ENCODE measurements at regions not wholly inside any gene's neighbourhood (a gene's known extent, or its start where the extent isn't known, plus 50 kb on each side); places are given as distances from the start of the nearest gene placed in this dataset.
"Not testable (repeated sequence)": the region's sequence is repeated elsewhere in the genome, so short reads cannot be mapped to it uniquely, and the experiment has no call there.

DNA sequence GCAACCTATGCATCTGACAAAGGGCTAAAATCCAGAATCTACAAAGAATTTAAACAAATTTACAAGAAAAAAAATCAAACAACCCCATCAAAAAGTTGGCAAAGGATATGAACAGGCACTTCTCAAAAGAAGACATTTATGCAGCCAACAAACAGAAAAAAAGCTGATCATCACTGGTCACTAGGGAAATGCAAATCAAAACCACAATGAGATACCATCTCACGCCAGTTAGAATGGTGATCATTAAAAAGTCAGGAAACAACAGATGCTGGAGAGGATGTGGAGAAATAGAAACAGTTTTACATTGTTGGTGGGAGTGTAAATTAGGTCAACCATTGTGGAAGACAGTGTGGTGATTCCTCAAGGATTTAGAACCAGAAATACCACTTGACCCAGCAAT lies 229.6 kb upstream of the KITLG start:
- TF ChIP-seq, protein P1, sequence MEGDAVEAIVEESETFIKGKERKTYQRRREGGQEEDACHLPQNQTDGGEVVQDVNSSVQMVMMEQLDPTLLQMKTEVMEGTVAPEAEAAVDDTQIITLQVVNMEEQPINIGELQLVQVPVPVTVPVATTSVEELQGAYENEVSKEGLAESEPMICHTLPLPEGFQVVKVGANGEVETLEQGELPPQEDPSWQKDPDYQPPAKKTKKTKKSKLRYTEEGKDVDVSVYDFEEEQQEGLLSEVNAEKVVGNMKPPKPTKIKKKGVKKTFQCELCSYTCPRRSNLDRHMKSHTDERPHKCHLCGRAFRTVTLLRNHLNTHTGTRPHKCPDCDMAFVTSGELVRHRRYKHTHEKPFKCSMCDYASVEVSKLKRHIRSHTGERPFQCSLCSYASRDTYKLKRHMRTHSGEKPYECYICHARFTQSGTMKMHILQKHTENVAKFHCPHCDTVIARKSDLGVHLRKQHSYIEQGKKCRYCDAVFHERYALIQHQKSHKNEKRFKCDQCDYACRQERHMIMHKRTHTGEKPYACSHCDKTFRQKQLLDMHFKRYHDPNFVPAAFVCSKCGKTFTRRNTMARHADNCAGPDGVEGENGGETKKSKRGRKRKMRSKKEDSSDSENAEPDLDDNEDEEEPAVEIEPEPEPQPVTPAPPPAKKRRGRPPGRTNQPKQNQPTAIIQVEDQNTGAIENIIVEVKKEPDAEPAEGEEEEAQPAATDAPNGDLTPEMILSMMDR (IDR thresholded peaks at IDR 0.05), result not testable (repeated sequence)
- not testable (repeated sequence) for TF ChIP-seq POLR2A, EP300 (IDR thresholded peaks at IDR 0.05)

All from gastroesophageal sphincter (tissue), 3 donors.